Panc1 (cell line): ENCODE measurements at regions not wholly inside any gene's neighbourhood (a gene's known extent, or its start where the extent isn't known, plus 50 kb on each side); places are given as distances from the start of the nearest gene placed in this dataset.

ENCODE experiments used
- ATAC-seq: fragments of 200-7000 bp; cut with Tn5 transposase; 2 replicates; pipeline ENCODE4 v1.9.1; 2020; ENCODE audit warnings: mild to moderate bottlenecking, moderate library complexity
- BruUV-seq: library from RNA; stranded (reverse); fragments of 400-500 nt; replicated peaks from 2 replicates; lab custom pipeline; 2021; lab: Mats Ljungman, UMichigan
- CTCF ChIA-PET: fragments of 300-600 bp; sonication (Branson Sonifier 250); formaldehyde crosslinking; loops from one replicate; lab custom pipeline; 2022; ENCODE audit warnings: antibody characterized with exemption; lab: Charles Lee
- POLR2A ChIA-PET: fragments of 300-600 bp; sonication (Branson Sonifier 250); formaldehyde crosslinking; loops from one replicate; lab custom pipeline; 2022; ENCODE audit warnings: antibody characterized with exemption; lab: Charles Lee
- DNase-seq: peaks from one replicate; pipeline ENCODE4 v3.0.0-alpha.2; 2010; ENCODE audit warnings: low read depth, low spot score
- H3K27ac ChIP-seq: 2 replicates; pipeline ENCODE4 v1.5.1; 2011; ENCODE audit warnings: mild to moderate bottlenecking, low read length, inconsistent platforms
- H3K27me3 ChIP-seq: fragments of 200-500 bp; sonication (Bioruptor generic); 2 replicates; pipeline ENCODE4 v1.6.0; 2014; ENCODE audit warnings: low read length, inconsistent platforms; ENCODE audit not compliant: control insufficient read depth, insufficient read depth
- H3K36me3 ChIP-seq: fragments of 200-500 bp; sonication (Bioruptor generic); 2 replicates; pipeline ENCODE4 v1.5.1; 2014; ENCODE audit warnings: inconsistent platforms, mild to moderate bottlenecking, low read length, moderate library complexity; ENCODE audit not compliant: control insufficient read depth, insufficient read depth
- H3K4me1 ChIP-seq: 2 replicates; pipeline ENCODE4 v1.5.1; 2011; ENCODE audit warnings: inconsistent platforms, mild to moderate bottlenecking, low read length, moderate library complexity; ENCODE audit not compliant: control insufficient read depth, insufficient read depth
- H3K4me3 ChIP-seq, 2 experiments: 2 replicates each; pipeline ENCODE4 v1.5.1; 2011 to 2012; ENCODE audit warnings: low read depth in 2 of 2, low read length in 2 of 2, mild to moderate bottlenecking in 2 of 2, inconsistent platforms in 1 of 2, moderate library complexity in 1 of 2
- H3K9me3 ChIP-seq: fragments of 200-500 bp; sonication (Bioruptor generic); 2 replicates; pipeline ENCODE4 v1.5.1; 2014; ENCODE audit warnings: low read depth, mild to moderate bottlenecking, inconsistent platforms, low read length, moderate library complexity; ENCODE audit not compliant: control insufficient read depth, insufficient read depth
- CTCF ChIP-seq: fragments of 450-650 bp; IDR thresholded peaks from 2 replicates; pipeline ENCODE4 v1.5.1; 2017; ENCODE audit warnings: mild to moderate bottlenecking
- POLR2AphosphoS5 ChIP-seq: IDR thresholded peaks from 2 replicates; pipeline ENCODE4 v1.6.1; 2012; ENCODE audit warnings: mild to moderate bottlenecking, low read depth, low read length, moderate library complexity
- REST ChIP-seq, 2 experiments: IDR thresholded peaks; 2 replicates each; pipeline ENCODE4 v1.6.1; 2011 to 2012; ENCODE audit warnings: low read depth in 2 of 2, control low read depth in 1 of 2, low read length in 1 of 2, mild to moderate bottlenecking in 1 of 2, moderate library complexity in 1 of 2; ENCODE audit not compliant: insufficient read depth in 1 of 2
- SIN3A ChIP-seq: IDR thresholded peaks from 2 replicates; pipeline ENCODE4 v1.6.1; 2012; ENCODE audit warnings: low read depth, mild to moderate bottlenecking, low read length, moderate library complexity, borderline replicate concordance; ENCODE audit not compliant: insufficient read depth
- TCF7L2 ChIP-seq: IDR thresholded peaks from 2 replicates; pipeline ENCODE4 v1.6.1; 2011; ENCODE audit warnings: mild to moderate bottlenecking, low read depth, low read length, inconsistent platforms
- in situ Hi-C: cut with HindIII; loops from 2 replicates; pipeline ENCODE4 v1.10.0; 2016; ENCODE audit warnings: low sequenced_read_pairs, low pct_unique_long_range_greater_than_20kb
- intact Hi-C: fragments of 100-400 bp; cut with micrococcal nuclease; formaldehyde crosslinking; loops from one replicate; pipeline ENCODE4 v1.10.0; 2022; ENCODE audit not compliant: unreplicated experiment

GRCh38 chr18:53745224-53745967, 479.1 kb downstream of the MBD2 start:
- TF ChIP-seq CTCF (no peak), POLR2AphosphoS5 (no peak), REST (IDR thresholded peaks at IDR 0.05; ENCODE audit: insufficient read depth in 1 of 2, low read depth in 2 of 2, low read length in 1 of 2) (no peak), SIN3A (no peak), TCF7L2 (no peak)
- H3K27me3 ChIP-seq, result no peaks in the 10 kb centered on the region
- in situ Hi-C loops (no loop called here), intact Hi-C loops (no loop called here)
- ATAC-seq, result no peak
- H3K4me1 ChIP-seq, result no peaks in the 10 kb centered on the region
- no peak for DNase-seq
- BruUV-seq, result no TSS peak
- ChIA-PET CTCF (no interaction called here), POLR2A (interaction anchor here (0.6 kb wide), 1 partner anchor 258 kb away, joined by 3 read pairs; no protein-coding TSS in a partner anchor)
- no peaks in the 10 kb centered on the region for H3K36me3 ChIP-seq
- no peaks in the 10 kb centered on the region for H3K9me3 ChIP-seq
- no peak overlapping the region for H3K4me3 ChIP-seq
- no peak overlapping the region for H3K27ac ChIP-seq

GRCh38 chr18:53739700-53740099, 484.8 kb downstream of the MBD2 start:
- ChIA-PET CTCF (no interaction called here), POLR2A (no interaction called here)
- intact Hi-C loops, result no loop called here
- no peak overlapping the region for H3K4me3 ChIP-seq
- no peaks in the 10 kb centered on the region for H3K9me3 ChIP-seq
- no peak for DNase-seq
- H3K27ac ChIP-seq, result no peak overlapping the region
- H3K4me1 ChIP-seq, result no peaks in the 10 kb centered on the region
- H3K36me3 ChIP-seq, result no peaks in the 10 kb centered on the region
- no peaks in the 10 kb centered on the region for H3K27me3 ChIP-seq
- TF ChIP-seq TCF7L2 (no peak), CTCF (no peak), SIN3A (no peak), REST (IDR thresholded peaks at IDR 0.05; ENCODE audit: insufficient read depth in 1 of 2, low read depth in 2 of 2, low read length in 1 of 2) (no peak), POLR2AphosphoS5 (no peak)
- BruUV-seq, result no TSS peak
- ATAC-seq, result no peak
- in situ Hi-C loops, result no loop called here
